ENCODE measurements at regions not wholly inside any gene's neighbourhood (a gene's known extent, or its start where the extent isn't known, plus 50 kb on each side); places are given as distances from the start of the nearest gene placed in this dataset.

GRCh38 chr4:141922236-141922635 is 285.9 kb downstream of the IL15 start:
- H3K4me2 ChIP-seq (ENCODE audit: low read length), result no peak overlapping the region
- no peak overlapping the region for H3K4me3 ChIP-seq (ENCODE audit: low read length)
- no peak overlapping the region for H3K9ac ChIP-seq (ENCODE audit: low read depth, low read length)
- H3K4me1 ChIP-seq (ENCODE audit: control insufficient read depth, insufficient read depth, low read length), result no peaks in the 10 kb centered on the region
- no peaks in the 10 kb centered on the region for H3K9me3 ChIP-seq (replicated peaks; ENCODE audit: low read length)
- H3K36me3 ChIP-seq (ENCODE audit: insufficient read depth, low read length), result no peaks in the 10 kb centered on the region
- H3K27me3 ChIP-seq (ENCODE audit: control insufficient read depth, insufficient read depth, low read length), result no peaks in the 10 kb centered on the region

GRCh38 chr4:141926406-141926805 is 290.0 kb downstream of the IL15 start:
- H3K4me1 ChIP-seq (ENCODE audit: control insufficient read depth, insufficient read depth, low read length), result no peaks in the 10 kb centered on the region

DNA sequence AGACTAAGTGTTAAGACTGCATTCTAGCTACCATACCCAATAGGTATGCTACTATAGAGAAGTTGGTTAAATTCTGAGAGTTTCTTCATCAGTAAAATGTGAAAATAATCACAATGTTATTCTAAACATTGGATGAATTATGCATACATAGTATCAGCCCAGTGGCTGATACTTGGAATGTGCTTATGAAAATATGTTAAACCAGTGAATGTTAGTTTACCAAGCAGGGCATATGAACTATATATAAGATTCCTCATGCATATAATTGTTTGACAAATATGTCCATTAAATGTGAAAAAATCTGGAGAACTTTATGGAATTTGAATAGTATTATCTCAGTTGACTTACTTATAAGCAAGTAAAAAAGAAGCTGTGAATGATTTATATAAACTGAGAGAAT is 296.1 kb downstream of the IL15 start:
- Histone ChIP-seq H3K4me2 (ENCODE audit: low read length) (no peak overlapping the region), H3K36me3 (ENCODE audit: insufficient read depth, low read length) (no peaks in the 10 kb centered on the region), H3K4me1 (ENCODE audit: control insufficient read depth, insufficient read depth, low read length) (no peaks in the 10 kb centered on the region), H3K4me3 (ENCODE audit: low read length) (no peak overlapping the region), H3K9ac (ENCODE audit: low read depth, low read length) (no peak overlapping the region), H3K9me3 (replicated peaks; ENCODE audit: low read length) (no peaks in the 10 kb centered on the region), H3K27me3 (ENCODE audit: control insufficient read depth, insufficient read depth, low read length) (no peaks in the 10 kb centered on the region)

More at GRCh38 chr4:141926406-141926805, 290.0 kb downstream of the IL15 start:
- no peaks in the 10 kb centered on the region for H3K27me3 ChIP-seq (ENCODE audit: control insufficient read depth, insufficient read depth, low read length)
- H3K9me3 ChIP-seq (replicated peaks; ENCODE audit: low read length), result no peaks in the 10 kb centered on the region
- no peaks in the 10 kb centered on the region for H3K36me3 ChIP-seq (ENCODE audit: insufficient read depth, low read length)
- no peak overlapping the region for H3K4me2 ChIP-seq (ENCODE audit: low read length)
- no peak overlapping the region for H3K4me3 ChIP-seq (ENCODE audit: low read length)
- no peak overlapping the region for H3K9ac ChIP-seq (ENCODE audit: low read depth, low read length)

- H3K4me2 ChIP-seq (ENCODE audit: low read length), result no peak overlapping the region
- no peaks in the 10 kb centered on the region for H3K4me1 ChIP-seq (ENCODE audit: control insufficient read depth, insufficient read depth, low read length)
- no peak overlapping the region for H3K9ac ChIP-seq (ENCODE audit: low read depth, low read length)
- H3K9me3 ChIP-seq (replicated peaks; ENCODE audit: low read length), result no peaks in the 10 kb centered on the region
- H3K27me3 ChIP-seq (ENCODE audit: control insufficient read depth, insufficient read depth, low read length), result no peaks in the 10 kb centered on the region
- H3K4me3 ChIP-seq (ENCODE audit: low read length), result no peak overlapping the region
- no peaks in the 10 kb centered on the region for H3K36me3 ChIP-seq (ENCODE audit: insufficient read depth, low read length)
Observed at GRCh38 chr4:141933978-141934377, 297.6 kb downstream of the IL15 start.

GRCh38 chr4:141955696-141956095 is 319.3 kb downstream of the IL15 start:
- H3K4me3 ChIP-seq (ENCODE audit: low read length), result no peak overlapping the region
- H3K9me3 ChIP-seq (replicated peaks; ENCODE audit: low read length), result no peaks in the 10 kb centered on the region
- H3K4me2 ChIP-seq (ENCODE audit: low read length), result no peak overlapping the region

DNA sequence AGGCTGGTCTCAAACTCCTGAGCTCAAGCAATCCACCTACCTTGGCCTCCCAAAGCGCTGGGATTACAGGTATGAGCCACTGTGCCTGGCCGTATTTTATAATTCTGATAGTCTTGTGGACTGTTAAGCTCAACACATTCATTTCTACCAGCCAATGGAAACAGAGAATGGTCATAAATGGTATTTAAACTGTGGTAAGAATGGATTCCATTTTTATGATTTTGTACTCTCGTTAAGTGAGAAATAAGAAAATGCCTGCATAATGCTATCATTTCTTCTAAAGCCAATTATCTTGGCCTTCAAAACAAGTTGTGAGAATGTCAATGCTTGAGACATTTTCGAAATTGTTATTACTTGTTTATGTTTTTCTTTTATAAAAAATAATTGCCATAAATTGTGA is 321.0 kb downstream of the IL15 start:
- Histone ChIP-seq H3K4me1 (ENCODE audit: control insufficient read depth, insufficient read depth, low read length) (no peaks in the 10 kb centered on the region), H3K4me2 (ENCODE audit: low read length) (no peak overlapping the region), H3K36me3 (ENCODE audit: insufficient read depth, low read length) (no peaks in the 10 kb centered on the region), H3K9ac (ENCODE audit: low read depth, low read length) (no peak overlapping the region), H3K27me3 (ENCODE audit: control insufficient read depth, insufficient read depth, low read length) (no peaks in the 10 kb centered on the region), H3K4me3 (ENCODE audit: low read length) (no peak overlapping the region), H3K9me3 (replicated peaks; ENCODE audit: low read length) (no peaks in the 10 kb centered on the region)

More at GRCh38 chr4:141955696-141956095, 319.3 kb downstream of the IL15 start:
- Histone ChIP-seq H3K4me1 (ENCODE audit: control insufficient read depth, insufficient read depth, low read length) (no peaks in the 10 kb centered on the region), H3K27me3 (ENCODE audit: control insufficient read depth, insufficient read depth, low read length) (no peaks in the 10 kb centered on the region), H3K9ac (ENCODE audit: low read depth, low read length) (no peak overlapping the region), H3K36me3 (ENCODE audit: insufficient read depth, low read length) (no peaks in the 10 kb centered on the region)

GRCh38 chr4:141962486-141962885 is 326.1 kb downstream of the IL15 start:
- Histone ChIP-seq H3K9me3 (replicated peaks; ENCODE audit: low read length) (no peaks in the 10 kb centered on the region), H3K27me3 (ENCODE audit: control insufficient read depth, insufficient read depth, low read length) (no peaks in the 10 kb centered on the region)

DNA sequence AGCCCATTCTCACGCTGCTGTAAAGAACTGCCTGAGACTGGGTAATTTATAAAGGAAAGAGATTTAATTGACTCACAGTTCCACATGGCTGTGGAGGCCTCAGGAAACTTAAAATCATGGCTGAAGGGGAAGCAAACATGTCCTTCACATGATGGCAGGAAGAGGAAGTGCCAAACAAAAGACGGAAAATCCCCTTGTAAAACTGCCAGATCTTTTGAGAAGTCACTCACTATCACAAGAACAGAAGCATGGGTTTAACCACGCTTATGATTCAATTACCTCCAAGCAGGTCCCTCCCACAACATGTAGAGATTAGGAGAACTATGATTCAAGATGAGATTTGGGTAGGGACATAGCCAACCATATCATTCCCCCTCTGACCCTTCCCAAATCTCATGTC is 335.5 kb downstream of the IL15 start:
- Histone ChIP-seq H3K9me3 (replicated peaks; ENCODE audit: low read length) (no peaks in the 10 kb centered on the region), H3K27me3 (ENCODE audit: control insufficient read depth, insufficient read depth, low read length) (no peaks in the 10 kb centered on the region), H3K36me3 (ENCODE audit: insufficient read depth, low read length) (no peaks in the 10 kb centered on the region), H3K4me1 (ENCODE audit: control insufficient read depth, insufficient read depth, low read length) (no peaks in the 10 kb centered on the region), H3K4me3 (ENCODE audit: low read length) (no peak overlapping the region), H3K9ac (ENCODE audit: low read depth, low read length) (no peak overlapping the region), H3K4me2 (ENCODE audit: low read length) (no peak overlapping the region)

More at GRCh38 chr4:141962486-141962885, 326.1 kb downstream of the IL15 start:
- H3K4me2 ChIP-seq (ENCODE audit: low read length), result no peak overlapping the region
- no peak overlapping the region for H3K4me3 ChIP-seq (ENCODE audit: low read length)
- H3K9ac ChIP-seq (ENCODE audit: low read depth, low read length), result no peak overlapping the region
- no peaks in the 10 kb centered on the region for H3K4me1 ChIP-seq (ENCODE audit: control insufficient read depth, insufficient read depth, low read length)
- no peaks in the 10 kb centered on the region for H3K36me3 ChIP-seq (ENCODE audit: insufficient read depth, low read length)

DNA sequence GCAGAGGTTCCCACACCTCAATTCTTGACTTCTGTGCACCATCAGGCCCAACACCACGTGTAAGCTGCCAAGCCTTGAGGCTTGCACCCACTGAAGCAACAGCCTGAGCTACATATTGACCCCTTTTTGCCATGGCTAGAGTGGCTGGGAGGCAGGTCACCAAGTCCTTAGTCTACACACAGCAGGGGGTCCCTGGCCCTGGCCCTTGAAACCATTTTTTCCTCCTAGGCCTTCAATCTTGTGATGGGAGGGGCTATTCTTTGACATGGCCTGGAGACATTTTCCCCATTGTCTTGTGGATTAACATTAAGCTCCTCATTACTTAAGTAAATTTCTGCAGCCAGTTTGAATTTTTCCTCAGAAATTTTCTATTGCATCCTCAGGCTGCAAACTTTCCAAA is 336.6 kb downstream of the IL15 start:
- no peaks in the 10 kb centered on the region for H3K36me3 ChIP-seq (ENCODE audit: insufficient read depth, low read length)
- no peak overlapping the region for H3K9ac ChIP-seq (ENCODE audit: low read depth, low read length)
- no peak overlapping the region for H3K4me2 ChIP-seq (ENCODE audit: low read length)
- H3K4me3 ChIP-seq (ENCODE audit: low read length), result no peak overlapping the region
- H3K4me1 ChIP-seq (ENCODE audit: control insufficient read depth, insufficient read depth, low read length), result no peaks in the 10 kb centered on the region
- H3K9me3 ChIP-seq (replicated peaks; ENCODE audit: low read length), result no peaks in the 10 kb centered on the region
- H3K27me3 ChIP-seq (ENCODE audit: control insufficient read depth, insufficient read depth, low read length), result no peaks in the 10 kb centered on the region
